GM19351 (cell line): ENCODE measurements at regions not wholly inside any gene's neighbourhood (a gene's known extent, or its start where the extent isn't known, plus 50 kb on each side); places are given as distances from the start of the nearest gene placed in this dataset.

Source experiments
- ATAC-seq: cut with Tn5 transposase; IDR thresholded peaks from one replicate; pipeline ENCODE4 v1.9.1; 2021; ENCODE audit warnings: mild to moderate bottlenecking, moderate library complexity; ENCODE audit not compliant: unreplicated experiment

DNA sequence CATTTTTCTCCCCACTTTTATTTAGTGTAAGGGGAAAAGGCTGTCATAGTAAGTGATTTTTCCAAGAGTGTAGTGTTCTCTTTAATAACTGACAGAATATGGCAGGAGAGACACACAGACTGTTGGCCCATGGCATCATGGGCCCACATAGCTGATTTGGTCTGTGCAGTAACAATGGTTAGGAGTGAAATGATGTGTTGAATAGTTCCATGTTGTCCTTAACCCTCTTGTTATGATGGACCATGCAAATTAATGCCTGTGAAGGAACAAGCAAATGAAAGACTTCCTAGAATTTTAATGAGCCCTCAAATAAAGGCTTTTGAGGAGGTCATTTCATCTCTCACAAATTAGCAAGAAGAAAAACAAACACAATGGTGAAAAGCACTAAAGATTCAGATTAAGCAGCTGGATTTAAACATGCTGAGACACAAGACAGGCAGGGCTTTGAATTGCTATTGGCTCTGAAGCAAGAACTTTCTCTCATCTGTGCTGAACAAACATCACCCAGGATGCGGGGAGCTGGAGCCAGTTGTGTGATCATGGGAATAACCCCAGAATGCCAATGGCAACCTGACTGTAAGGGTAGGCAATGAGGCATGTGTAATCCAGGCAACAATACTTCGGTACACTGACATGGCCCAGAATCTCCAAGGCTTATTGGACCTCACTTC is 136.7 kb upstream of the VEPH1 start:
- no peak for ATAC-seq

DNA sequence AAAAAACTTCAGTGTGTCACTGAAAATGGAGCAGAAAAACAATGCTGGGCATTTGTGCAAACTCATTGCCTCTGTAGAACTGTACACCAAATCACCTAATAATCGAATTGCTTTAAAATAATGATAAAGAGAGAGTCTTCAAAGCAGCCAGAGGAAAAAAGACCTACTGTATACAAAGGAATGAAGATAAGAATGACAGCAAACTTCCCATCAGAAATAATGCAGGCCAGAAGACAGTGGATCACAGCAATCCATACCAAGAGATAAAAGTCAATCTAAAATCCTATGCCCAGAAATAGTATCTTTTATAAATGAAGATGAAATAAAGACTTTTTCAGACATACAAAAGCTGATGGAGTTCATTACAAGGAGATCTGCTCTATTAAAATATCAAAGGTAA is 134.7 kb upstream of the VEPH1 start:
- no peak for ATAC-seq

DNA sequence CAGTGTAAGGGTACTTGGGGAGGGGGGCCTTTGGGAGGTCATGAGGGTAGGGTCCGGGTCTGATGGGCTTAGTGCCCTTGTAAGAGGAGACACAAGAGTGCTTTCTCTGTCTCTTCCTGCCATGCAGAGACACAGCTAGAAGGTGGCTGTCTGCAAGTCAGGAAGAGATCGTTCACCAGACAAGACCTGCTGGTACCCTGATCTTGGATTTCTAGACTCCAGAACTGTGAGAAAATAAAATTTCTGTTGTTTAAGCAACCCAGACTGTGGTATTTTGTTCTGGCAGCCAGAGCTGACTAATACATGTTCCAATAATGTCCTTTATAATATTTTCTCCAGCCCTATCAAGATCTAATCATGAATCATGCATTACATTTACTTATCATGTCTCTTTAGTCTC is 130.0 kb upstream of the VEPH1 start:
- no peak for ATAC-seq

DNA sequence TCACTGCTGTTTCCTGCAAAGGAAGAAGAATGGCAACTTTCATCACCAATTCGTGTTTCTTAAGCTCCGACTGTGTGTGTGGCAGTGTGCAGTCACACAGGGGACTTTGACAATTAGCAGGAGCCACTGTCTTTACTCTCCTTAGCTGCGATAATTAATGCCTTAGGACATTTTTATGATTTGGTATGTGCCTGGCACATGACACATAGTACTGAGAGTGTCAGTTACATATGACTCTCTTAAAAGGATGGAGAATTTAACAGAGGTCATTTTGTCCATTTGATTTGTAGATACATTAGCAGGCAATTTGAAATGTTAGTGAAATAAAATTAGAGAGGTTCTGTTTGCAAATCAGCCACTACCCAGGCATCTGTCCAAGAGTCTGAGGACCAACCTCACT is 128.9 kb upstream of the VEPH1 start:
- no peak for ATAC-seq

DNA sequence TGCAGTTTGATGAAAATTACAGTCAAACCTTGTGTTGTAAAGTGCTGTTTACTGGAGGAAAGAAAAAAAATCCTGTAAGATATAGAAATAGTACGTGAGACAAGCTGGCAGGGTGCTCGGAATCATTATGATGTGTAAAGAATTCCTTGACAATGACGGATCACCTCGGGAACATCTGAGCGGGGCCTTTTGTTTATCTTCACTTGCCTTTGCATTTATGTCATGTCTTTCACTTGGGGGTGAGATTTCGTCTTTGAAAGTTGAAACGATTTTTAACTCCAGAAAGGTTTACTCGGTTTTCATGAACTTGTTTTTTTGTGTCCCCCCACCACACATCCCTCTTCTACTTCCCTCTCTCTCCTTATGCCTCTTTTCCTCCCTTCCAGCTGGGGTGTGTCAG is 128.3 kb upstream of the VEPH1 start:
- no peak for ATAC-seq

DNA sequence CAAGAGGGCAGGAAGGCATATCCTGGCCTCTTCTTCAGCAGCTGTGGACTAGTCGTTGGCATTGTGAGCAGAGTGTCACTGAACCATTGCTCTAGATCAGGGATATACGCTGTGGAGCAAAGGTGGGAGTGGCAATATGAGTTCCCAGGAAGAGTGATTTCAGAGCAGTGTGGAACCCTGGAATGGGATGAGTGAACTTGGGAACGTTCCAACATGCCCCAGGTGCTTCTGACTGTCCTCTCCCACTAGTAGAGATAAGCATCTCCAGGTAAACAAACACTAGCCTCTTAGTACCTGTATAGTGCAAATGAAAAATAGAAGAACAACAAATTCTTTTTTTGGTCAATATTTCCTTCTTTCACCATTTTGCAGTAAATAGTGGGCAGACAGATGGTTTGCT is 123.6 kb upstream of the VEPH1 start:
- no peak for ATAC-seq

DNA sequence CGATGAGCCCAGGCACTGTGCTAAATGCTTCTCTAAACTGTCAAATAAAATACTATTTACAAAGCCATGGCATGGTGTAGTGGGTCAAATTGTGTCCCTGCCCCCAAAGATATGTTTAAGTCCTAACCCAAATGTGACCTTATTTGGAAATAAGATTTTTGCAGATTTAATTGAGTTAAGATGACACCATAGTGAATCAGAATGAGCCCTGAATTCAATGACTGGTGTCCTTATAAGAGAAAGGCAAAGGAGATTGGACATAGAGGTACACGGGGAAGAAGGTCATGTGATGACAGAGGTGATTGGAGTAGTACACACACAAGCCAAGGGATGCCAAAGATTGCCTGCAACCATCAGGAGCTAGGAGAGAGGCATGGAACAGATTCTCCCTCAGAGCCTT is 121.6 kb upstream of the VEPH1 start:
- ATAC-seq: no peak

DNA sequence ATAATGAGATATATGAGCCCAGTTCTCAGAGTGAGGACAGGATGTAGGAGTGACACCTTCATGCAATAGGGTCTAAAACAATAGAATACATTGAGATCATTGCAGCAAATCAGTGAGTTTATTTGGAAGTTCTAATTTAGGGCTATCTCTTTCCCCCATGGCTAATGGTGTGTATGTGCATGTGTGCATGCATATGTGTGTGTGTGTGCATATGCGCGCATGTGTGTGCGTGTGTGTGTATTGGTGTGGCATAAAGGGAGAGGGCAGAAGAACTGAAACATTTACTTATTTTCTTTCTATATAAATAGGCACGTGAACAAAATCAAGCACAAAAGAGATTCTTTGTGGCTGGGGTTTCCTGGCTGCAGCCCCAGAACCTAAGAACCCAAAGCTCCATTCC is 115.7 kb upstream of the VEPH1 start:
- ATAC-seq: no peak

DNA sequence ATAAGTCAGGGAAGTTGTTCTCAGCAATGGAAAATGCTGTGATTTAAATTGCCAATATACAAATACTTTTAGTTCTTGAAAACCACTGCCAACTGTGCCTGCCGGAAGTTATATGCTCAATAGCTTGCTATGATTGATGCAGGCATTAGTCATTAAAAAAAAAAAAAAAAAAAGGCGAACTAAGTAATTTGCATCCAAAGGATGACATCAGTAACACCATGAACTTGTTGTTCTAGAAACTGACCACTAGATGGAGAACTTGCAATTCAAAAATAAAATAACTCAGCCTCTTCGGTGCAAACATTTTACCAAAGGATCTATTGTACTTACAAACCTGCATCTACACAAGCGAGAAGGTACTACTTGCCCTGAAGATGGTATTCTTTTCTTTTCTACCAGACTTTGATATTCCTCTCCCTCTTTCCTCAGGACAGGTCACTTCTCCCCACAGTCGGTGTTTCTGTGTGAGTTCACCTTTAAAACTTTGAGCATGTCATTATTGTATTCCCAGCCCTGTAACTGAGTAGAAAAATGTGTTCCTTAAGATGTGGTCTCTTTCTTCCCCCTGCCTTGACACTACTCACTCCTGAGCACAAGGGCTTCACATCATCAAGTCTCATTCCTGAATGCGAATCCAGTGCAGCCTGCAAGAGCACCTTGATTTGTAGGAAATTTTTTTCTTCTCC is 115.0 kb upstream of the VEPH1 start:
- peak; percentile 81 for ATAC-seq

DNA sequence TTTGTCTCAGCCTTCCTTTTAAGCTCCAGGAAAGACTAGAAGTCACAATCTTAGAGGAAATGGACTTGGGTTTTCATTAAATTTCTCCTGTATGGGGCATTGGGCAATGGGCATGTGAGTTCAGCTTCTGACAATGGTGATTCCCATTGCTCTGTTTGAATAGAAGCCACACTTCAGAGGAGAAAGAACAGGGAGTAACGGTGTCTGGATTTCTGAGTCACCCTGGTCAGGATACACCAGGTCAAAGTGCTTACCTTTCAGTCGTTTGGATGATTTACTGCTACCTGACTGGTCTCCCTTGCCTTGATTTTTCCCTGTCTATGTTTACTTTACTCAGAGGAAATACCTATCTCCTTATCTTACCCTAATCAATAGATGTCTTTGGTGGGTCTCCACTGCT is 111.7 kb upstream of the VEPH1 start:
- no peak for ATAC-seq

DNA sequence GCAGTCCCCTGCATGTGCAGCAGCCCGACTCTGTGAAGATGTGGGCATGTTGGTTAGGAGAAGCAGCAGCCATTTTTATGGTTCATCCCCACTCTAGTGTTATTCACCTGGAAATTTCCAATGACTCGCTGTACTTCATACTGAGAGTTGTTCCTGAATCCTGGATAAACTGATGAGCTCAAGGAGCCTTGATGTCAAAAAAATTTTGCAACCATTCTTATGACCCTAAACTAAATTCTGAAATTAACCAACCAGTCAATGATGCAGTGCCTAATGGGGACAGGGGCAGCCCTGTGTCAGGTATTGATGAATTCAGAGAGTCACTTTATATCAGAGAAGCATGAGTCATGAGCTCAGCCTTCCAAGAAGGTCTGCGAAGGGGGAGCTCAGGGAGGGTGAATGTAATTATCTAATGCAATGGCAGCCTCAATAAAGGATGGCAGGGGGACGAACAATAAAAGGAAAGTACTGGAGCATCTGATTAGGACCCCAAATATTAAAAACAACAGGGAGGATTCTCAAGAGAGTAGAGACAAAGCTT is 108.4 kb upstream of the VEPH1 start:
- ATAC-seq: no peak

DNA sequence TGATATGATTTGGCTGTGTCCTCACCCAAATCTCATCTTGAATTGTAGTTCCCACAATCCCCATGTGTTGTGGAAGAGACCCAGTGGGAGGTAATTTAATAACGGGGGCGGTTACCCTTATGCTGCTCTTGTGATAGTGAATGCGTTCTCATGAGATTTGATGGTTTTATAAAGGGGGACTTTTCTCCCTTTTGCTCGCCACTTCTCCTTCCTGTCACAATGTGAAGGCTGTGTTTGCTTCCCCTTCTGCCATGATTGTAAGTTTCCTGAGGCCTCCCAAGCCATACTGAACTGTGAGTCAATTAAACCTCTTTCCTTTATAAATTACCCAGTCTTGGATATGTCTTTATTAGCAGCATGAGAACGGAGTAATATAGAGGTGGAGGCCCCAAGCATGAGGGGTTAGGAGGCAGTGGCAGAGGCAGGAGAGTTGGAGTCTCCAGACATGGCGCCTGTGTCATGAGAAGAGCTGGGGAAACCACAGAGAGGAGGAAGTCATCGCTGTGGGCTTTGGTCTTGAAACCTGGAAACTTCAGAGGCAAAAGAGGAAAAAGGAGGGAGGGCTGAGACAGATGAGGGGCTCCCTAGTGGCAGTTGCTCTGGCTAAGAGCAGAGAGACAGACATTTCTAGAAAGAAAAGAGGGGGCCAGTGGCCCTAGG is 107.8 kb upstream of the VEPH1 start:
- no peak for ATAC-seq

DNA sequence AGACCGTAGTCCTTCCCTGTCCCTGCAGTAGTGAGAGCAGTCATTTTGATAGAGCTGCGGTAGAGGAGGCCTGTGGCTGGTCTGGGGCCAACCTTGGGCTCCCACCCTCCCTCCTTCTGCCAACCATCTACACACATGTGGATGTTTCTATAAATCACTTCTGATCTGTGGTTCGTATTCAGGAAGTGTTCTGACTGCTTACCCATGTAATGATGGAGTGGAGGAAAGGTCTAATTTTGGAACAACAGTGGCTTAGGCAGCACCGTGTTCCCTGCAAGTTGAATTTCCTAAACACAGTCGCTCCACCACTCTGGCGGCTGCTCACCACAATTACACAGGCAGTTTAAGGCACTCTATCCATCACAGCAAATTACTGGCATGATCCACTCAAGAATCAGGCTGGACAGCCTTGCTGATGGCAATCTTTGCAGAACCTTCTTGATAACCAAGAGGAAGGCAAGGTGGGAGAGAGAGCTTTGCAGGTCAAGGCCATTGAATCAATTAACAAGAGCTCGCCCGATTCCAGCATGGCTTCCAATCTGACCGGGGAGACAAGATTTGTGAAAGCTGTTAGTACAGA is 104.7 kb upstream of the VEPH1 start:
- ATAC-seq: no peak

DNA sequence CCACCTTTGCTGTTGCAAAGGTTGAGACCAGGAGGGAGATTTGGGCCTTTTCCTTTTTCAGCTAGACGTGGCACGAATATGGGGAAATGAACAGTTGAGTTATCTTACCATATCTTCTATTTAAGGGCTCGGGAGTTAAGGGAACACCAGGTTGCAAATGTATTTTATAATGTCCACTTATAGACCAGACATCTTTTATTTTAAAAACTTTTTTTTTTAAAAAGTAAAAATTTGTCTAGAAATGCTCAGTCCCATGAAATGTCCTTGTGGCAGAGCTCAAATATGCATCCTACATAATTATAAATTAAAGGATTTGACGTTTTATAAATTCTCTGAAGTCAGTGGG is 103.6 kb upstream of the VEPH1 start:
- no peak for ATAC-seq

DNA sequence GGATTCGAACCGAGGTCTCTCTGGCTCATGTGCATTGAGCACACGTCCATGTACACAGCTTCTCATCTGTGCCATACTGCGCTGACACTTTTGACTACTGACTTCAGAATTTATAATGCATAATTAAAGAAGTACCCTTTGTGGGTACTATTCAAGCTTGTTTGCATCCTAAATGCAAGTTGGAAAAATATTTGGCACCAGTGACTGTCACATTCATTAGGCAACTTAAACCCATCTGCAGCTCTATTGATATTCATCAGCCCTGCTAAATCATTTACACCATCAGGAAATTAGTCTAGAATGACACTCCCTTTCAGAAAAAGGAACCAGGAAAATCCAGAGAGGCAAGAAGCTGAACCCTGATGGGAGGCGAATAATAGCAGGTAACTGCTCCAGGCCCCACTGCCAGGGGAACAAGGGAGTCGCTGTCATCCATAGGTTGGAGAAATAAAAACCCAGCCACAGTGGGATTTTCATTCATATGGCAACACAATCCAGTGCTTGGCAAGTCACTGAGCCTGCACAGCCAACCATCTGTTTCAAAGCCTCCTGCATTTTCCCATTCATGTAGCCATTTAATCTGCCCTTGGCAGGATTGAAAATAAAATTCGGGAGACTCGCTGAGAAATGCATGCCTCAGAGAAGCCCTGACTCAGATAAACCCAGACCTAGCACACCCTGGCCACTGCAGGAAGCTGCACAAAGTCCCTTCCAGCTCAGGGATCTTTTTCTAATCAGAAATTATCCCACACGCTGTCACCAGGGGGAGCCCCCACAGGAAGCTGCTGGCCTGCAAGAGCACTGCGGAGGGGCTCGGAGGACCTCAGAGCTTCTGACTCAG is 103.0 kb upstream of the VEPH1 start:
- peak; percentile 96 for ATAC-seq

DNA sequence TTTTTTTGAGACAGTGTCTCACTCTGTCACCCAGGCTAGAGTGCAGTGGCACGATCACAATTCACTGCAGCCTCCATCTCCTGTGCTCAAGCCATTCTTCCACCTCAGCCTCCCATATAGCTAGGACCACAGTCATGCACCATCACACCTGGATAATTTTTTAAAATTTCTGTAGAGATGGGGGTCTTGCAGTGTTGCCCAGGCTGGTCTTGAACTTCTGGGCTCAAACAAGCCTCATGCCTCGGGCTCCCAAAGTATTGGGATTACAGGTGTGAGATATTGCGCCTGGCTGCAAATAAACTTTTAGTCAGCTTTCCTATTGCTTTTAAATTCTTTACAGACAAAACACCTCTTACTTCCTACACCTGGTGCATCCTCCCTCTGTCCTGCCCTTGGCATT is 102.1 kb upstream of the VEPH1 start:
- ATAC-seq: no peak

DNA sequence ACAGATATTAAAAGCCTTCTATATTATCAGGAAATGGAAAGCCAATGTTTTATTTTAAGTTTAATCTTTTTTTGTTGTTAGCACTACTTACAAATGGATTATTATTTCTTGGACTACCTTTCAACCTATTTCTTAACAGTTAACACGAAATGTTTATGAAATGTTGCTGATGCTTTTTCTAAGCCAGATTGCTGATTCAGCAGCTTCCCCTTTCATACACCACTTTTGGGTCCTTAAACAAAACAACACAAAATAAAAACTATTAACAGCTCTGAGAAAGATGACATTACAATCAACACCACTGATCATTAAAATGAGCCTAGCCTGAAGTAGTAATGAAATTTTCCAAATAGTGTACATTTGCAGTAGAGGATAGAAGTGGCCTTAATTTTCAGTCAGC is 99.2 kb upstream of the VEPH1 start:
- ATAC-seq: no peak

DNA sequence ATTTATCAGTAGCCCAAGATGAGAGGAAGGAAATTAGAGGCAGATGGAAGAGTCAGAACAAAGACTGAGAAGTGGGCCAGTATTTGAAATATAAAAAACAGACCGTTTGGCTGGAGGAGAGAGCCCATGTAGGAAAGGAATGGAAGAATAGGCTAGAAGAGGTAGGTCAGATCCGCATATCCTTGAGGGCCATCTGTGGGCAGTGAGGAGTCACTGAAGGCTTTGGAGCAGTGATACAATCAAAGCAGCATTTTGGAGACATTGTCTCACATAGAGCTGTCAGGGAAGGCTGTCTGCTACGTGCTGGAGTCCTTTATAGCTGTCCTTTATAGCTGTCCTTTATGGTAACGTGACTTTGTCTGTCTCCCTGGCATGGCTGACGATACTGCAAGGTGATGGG is 92.0 kb upstream of the VEPH1 start:
- ATAC-seq: no peak

DNA sequence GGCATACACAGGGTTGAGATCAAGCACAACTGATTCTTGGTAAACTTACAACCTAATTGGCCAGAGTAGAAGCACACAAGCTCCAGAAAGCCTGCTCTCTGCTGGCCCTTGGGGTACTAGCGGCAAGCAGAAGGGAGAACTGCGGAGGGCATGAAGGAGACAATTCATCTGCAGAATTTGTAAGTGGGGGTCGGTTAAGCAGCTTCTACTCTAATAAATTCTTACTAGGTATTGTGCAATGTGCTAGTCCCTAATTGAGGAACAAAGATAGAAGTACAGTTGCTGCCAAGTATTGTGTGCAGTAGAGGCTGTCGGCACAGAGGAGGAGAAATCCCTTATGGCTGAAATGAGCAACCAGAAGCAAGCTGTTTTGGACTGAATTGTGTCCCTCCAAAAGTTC is 91.2 kb upstream of the VEPH1 start:
- ATAC-seq: no peak

DNA sequence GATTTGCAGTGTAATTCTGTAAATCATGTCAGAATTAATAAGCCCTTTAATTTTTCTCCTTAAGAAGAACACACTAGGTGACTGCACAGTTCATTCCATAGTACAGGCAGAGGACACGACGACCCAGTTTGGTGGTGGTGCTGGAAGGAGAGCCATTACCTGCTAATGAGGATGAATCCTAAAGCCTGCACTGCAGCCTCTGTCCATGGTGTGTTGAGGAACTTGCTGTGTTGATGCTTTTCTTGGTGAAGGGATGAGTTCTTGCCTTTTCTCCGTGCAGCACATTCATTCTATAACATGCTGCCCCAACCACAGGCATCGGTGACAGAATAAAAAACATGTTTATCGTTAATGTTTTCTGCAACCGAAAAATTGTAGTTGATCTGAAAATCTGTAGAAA is 89.6 kb upstream of the VEPH1 start:
- no peak for ATAC-seq

DNA sequence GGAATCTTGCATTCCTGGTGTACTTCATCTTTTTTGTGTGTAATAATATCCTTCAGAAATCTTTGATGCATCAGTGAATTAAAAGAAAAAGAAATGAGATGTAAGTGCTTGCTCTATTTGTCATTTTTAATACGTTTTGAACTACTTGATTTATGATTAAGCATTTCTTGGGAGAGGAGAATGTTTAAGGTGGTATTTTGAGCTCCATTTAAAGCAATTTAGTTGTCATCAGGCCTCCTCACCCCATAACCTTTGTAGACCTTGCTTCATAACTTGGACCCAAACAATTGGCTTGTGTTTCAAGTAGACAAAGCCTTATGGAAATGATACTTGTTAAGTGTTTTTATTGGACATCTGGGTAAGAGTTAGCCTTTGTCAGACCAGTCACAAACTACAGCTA is 87.1 kb upstream of the VEPH1 start:
- no peak for ATAC-seq
